B cell (primary cell): ENCODE measurements at regions not wholly inside any gene's neighbourhood (a gene's known extent, or its start where the extent isn't known, plus 50 kb on each side); places are given as distances from the start of the nearest gene placed in this dataset.

ENCODE experiments used
- ATAC-seq: fragments of 200-7000 bp; cut with Tn5 transposase; one replicate; pipeline ENCODE4 v1.10.0; 2021; ENCODE audit warnings: low read depth, mild to moderate bottlenecking, moderate number of reproducible peaks, moderate library complexity
- CTCF ChIA-PET: fragments of 350-600 bp; sonication (Branson Sonifier 250); formaldehyde crosslinking; loops from one replicate; lab custom pipeline; 2021; ENCODE audit warnings: antibody characterized with exemption, inconsistent platforms; lab: Charles Lee
- POLR2A ChIA-PET: fragments of 350-600 bp; sonication (Branson Sonifier 250); formaldehyde crosslinking; loops from one replicate; lab custom pipeline; 2021; ENCODE audit warnings: antibody characterized with exemption; lab: Charles Lee
- DNase-seq: peaks from one replicate; pipeline ENCODE4 v3.0.0; 2013
- H2AFZ ChIP-seq: 2 replicates; pipeline ENCODE4 v1.6.1; 2012; ENCODE audit warnings: mild to moderate bottlenecking, low read depth, low read length; ENCODE audit not compliant: insufficient read depth, poor library complexity, severe bottlenecking
- H3K27ac ChIP-seq, 2 donors: 1 replicate in 1 of 2; 2 replicates in 1 of 2; pipeline ENCODE4 v1.5.1; 2012 to 2013; ENCODE audit warnings: low read length in 2 of 2, mild to moderate bottlenecking in 2 of 2, moderate library complexity in 1 of 2
- H3K27me3 ChIP-seq, 4 experiments: fragments of 200-600 bp in 1 of 4; sonication (generic) in 1 of 4; replicated peaks in 1 of 4; 1 replicate in 2 of 4; 2 replicates in 2 of 4; pipeline versions ENCODE4 v1.6.1 to v1.7.0; 2013 to 2016; ENCODE audit warnings: low read length in 3 of 4, mild to moderate bottlenecking in 2 of 4, mixed read lengths in 1 of 4, moderate library complexity in 1 of 4; ENCODE audit not compliant: insufficient read depth in 4 of 4, control insufficient read depth in 3 of 4; ENCODE audit errors: control extremely low read depth in 1 of 4
- H3K36me3 ChIP-seq, 2 experiments: replicated peaks in 1 of 2; 1 replicate in 1 of 2; 2 replicates in 1 of 2; pipeline versions ENCODE4 v1.6.1 to v1.7.1; 2013; ENCODE audit warnings: low read length in 1 of 2; ENCODE audit not compliant: insufficient read depth in 2 of 2, control insufficient read depth in 1 of 2; ENCODE audit errors: control extremely low read depth in 1 of 2, extremely low read depth in 1 of 2
- H3K4me1 ChIP-seq, 2 donors: fragments of 200-600 bp in 1 of 2; sonication (generic) in 1 of 2; 1 replicate in 1 of 2; 2 replicates in 1 of 2; pipeline versions ENCODE4 v1.5.1 to v1.6.1; 2013 to 2017; ENCODE audit warnings: low read length in 2 of 2; ENCODE audit not compliant: control insufficient read depth in 2 of 2, insufficient read depth in 2 of 2
- H3K4me2 ChIP-seq: replicated peaks from 2 replicates; pipeline ENCODE3; 2012; ENCODE audit warnings: mild to moderate bottlenecking, low read depth, low read length; ENCODE audit not compliant: poor library complexity, severe bottlenecking
- H3K4me3 ChIP-seq, 5 experiments: fragments of 200-600 bp in 1 of 5; sonication (generic) in 1 of 5; 1 replicate in 3 of 5; 2 replicates in 2 of 5; pipeline versions ENCODE4 v1.5.1 to v1.7.0; 2011 to 2016; ENCODE audit warnings: low read length in 4 of 5, mild to moderate bottlenecking in 4 of 5, low read depth in 2 of 5, control low read depth in 1 of 5, moderate library complexity in 1 of 5; ENCODE audit not compliant: insufficient read depth in 1 of 5; ENCODE audit errors: control extremely low read depth in 1 of 5, extremely low read depth in 1 of 5
- H3K79me2 ChIP-seq: fragments of 200-600 bp; sonication (generic); one replicate; pipeline ENCODE4 v1.6.0; 2016; ENCODE audit warnings: low read length; ENCODE audit not compliant: control insufficient read depth, insufficient read depth
- H3K9ac ChIP-seq: fragments of 200-600 bp; sonication (generic); 2 replicates; pipeline ENCODE4 v1.6.1; 2017; ENCODE audit warnings: mild to moderate bottlenecking, low read length, moderate library complexity
- H3K9me3 ChIP-seq, 3 donors: one replicate each; pipeline versions ENCODE4 v1.6.1 to v1.7.1; 2013; ENCODE audit warnings: low read length in 2 of 3; ENCODE audit not compliant: control insufficient read depth in 2 of 3, insufficient read depth in 1 of 3; ENCODE audit errors: control extremely low read depth in 1 of 3
- H4K20me1 ChIP-seq: 2 replicates; pipeline ENCODE4 v1.6.0; 2012; ENCODE audit warnings: mild to moderate bottlenecking, low read length; ENCODE audit not compliant: insufficient read depth, control insufficient read depth, poor library complexity, severe bottlenecking
- H3K27ac Mint-ChIP-seq: one replicate; pipeline ENCODE4 v1.8.0; 2021; ENCODE audit warnings: mixed read lengths
- H3K27me3 Mint-ChIP-seq: one replicate; pipeline ENCODE4 v1.8.0; 2021; ENCODE audit warnings: mixed read lengths
- H3K4me1 Mint-ChIP-seq: one replicate; pipeline ENCODE4 v1.8.0; 2021; ENCODE audit warnings: mixed read lengths
- H3K4me3 Mint-ChIP-seq: one replicate; pipeline ENCODE4 v1.8.0; 2021; ENCODE audit warnings: mixed read lengths
- H3K9me3 Mint-ChIP-seq: one replicate; pipeline ENCODE4 v1.8.0; 2022; ENCODE audit warnings: mixed read lengths; ENCODE audit not compliant: insufficient read depth
- EZH2 ChIP-seq: IDR thresholded peaks from 2 replicates; pipeline ENCODE4 v1.6.1; 2012; ENCODE audit warnings: borderline replicate concordance, low read depth, mild to moderate bottlenecking, moderate library complexity, low read length; ENCODE audit not compliant: insufficient read depth, poor library complexity, severe bottlenecking
- WGBS: methylation state at CpG from one replicate; pipeline ENCODE4 v1.1.5; 2013; ENCODE audit warnings: missing lambda C conversion rate; ENCODE audit not compliant: insufficient coverage; 5-methylcytosine and 5-hydroxymethylcytosine counted together
- intact Hi-C: fragments of 100-400 bp; cut with micrococcal nuclease; formaldehyde crosslinking; loops from one replicate; pipeline ENCODE4 v1.10.0; 2022
- TF ChIP-seq, protein P1 (sequence below): fragments of 200-600 bp; IDR thresholded peaks from one replicate; pipeline ENCODE4 v1.8.0; 2022; ENCODE audit warnings: antibody characterized with exemption, mild to moderate bottlenecking

GRCh38 chr2:114044985-114045384 is 155.1 kb downstream of the ACTR3 start:
- 96% methylated on average over 5 of the region's 5 CpGs for WGBS
- Histone ChIP-seq H3K27me3 (no peaks in the 10 kb centered on the region), H2AFZ (no peak overlapping the region), H3K4me2 (no peak overlapping the region), H4K20me1 (no peaks in the 10 kb centered on the region), H3K4me1 (no peaks in the 10 kb centered on the region), H3K9ac (no peak overlapping the region), H3K36me3 (no peaks in the 10 kb centered on the region), H3K27ac (no peak overlapping the region), H3K79me2 (no peaks in the 10 kb centered on the region), H3K4me3 (no peak overlapping the region), H3K9me3 (no peaks in the 10 kb centered on the region)
- no peak overlapping the region for H3K27ac Mint-ChIP-seq
- DNase-seq (no peak), ATAC-seq (no peak)
- peaks cover 19% of the 10 kb centered on the region for H3K27me3 Mint-ChIP-seq
- no peaks in the 10 kb centered on the region for H3K4me1 Mint-ChIP-seq
- H3K4me3 Mint-ChIP-seq, result no peak overlapping the region
- TF ChIP-seq, protein P1, sequence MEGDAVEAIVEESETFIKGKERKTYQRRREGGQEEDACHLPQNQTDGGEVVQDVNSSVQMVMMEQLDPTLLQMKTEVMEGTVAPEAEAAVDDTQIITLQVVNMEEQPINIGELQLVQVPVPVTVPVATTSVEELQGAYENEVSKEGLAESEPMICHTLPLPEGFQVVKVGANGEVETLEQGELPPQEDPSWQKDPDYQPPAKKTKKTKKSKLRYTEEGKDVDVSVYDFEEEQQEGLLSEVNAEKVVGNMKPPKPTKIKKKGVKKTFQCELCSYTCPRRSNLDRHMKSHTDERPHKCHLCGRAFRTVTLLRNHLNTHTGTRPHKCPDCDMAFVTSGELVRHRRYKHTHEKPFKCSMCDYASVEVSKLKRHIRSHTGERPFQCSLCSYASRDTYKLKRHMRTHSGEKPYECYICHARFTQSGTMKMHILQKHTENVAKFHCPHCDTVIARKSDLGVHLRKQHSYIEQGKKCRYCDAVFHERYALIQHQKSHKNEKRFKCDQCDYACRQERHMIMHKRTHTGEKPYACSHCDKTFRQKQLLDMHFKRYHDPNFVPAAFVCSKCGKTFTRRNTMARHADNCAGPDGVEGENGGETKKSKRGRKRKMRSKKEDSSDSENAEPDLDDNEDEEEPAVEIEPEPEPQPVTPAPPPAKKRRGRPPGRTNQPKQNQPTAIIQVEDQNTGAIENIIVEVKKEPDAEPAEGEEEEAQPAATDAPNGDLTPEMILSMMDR, result no peak
- no peak for TF ChIP-seq EZH2
- intact Hi-C loops, result no loop called here
- CTCF ChIA-PET, result no interaction called here
- no peaks in the 10 kb centered on the region for H3K9me3 Mint-ChIP-seq
- POLR2A ChIA-PET, result no interaction called here

DNA sequence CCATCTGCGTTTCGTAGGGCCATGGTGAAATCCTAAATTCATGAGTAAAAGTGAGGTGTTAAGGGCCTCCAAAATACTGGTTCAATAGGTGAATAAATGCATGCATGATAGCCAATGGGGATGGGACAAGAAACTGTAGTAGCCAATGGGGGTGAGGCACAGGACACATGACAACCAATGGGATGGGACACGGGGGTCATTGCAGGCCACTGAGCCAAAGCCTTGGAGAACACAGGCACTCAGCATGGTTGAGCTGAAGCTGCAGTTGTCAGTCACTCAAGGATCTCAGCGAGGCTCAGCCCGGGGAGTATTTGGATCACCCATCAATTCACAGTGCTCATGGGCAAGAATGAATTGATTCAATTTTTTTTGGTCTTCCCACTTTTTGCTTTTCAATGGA is 156.5 kb downstream of the ACTR3 start:
- TF ChIP-seq, protein P1, result no peak
- TF ChIP-seq EZH2, result no peak
- DNase-seq (no peak), ATAC-seq (no peak)
- WGBS, result 90% methylated on average over 5 of the region's 5 CpGs
- Histone ChIP-seq H3K27me3 (no peaks in the 10 kb centered on the region), H3K9me3 (no peaks in the 10 kb centered on the region), H3K4me2 (no peak overlapping the region), H3K9ac (no peak overlapping the region), H4K20me1 (no peaks in the 10 kb centered on the region), H3K36me3 (no peaks in the 10 kb centered on the region), H3K4me3 (no peak overlapping the region), H3K79me2 (no peaks in the 10 kb centered on the region), H2AFZ (no peak overlapping the region), H3K27ac (no peak overlapping the region), H3K4me1 (no peaks in the 10 kb centered on the region)
- Mint-ChIP-seq H3K4me1 (no peaks in the 10 kb centered on the region), H3K4me3 (no peak overlapping the region), H3K27ac (no peak overlapping the region), H3K9me3 (no peaks in the 10 kb centered on the region), H3K27me3 (peaks cover 16% of the 10 kb centered on the region)
- intact Hi-C loops, result no loop called here
- ChIA-PET CTCF (no interaction called here), POLR2A (no interaction called here)
